HG03066 (cell line): ENCODE measurements at regions not wholly inside any gene's neighbourhood (a gene's known extent, or its start where the extent isn't known, plus 50 kb on each side); places are given as distances from the start of the nearest gene placed in this dataset.

Experiments used
- ATAC-seq: cut with Tn5 transposase; IDR thresholded peaks from one replicate; pipeline ENCODE4 v1.9.1; 2021; ENCODE audit warnings: low read depth; ENCODE audit not compliant: unreplicated experiment

DNA sequence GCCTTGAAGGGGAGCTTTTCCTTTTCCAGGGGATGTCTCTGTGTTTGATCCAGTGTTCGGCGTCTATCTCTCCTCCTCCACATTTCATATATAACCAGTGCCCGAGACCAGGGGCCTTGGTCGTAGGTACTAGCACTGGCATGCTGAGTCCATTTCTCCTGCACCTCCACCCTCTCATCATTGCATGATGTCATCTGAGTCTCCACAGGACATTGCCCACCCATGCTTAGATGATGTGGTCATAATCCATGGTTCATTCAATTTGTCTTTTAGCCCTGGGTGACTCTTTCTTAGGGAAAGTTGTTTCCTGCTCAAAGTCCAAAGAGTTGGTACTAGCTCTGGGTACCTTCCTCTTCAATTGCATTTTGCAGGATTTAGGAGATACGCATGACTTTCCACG, 328.1 kb downstream of the BCL11B start:
- ATAC-seq = no peak

DNA sequence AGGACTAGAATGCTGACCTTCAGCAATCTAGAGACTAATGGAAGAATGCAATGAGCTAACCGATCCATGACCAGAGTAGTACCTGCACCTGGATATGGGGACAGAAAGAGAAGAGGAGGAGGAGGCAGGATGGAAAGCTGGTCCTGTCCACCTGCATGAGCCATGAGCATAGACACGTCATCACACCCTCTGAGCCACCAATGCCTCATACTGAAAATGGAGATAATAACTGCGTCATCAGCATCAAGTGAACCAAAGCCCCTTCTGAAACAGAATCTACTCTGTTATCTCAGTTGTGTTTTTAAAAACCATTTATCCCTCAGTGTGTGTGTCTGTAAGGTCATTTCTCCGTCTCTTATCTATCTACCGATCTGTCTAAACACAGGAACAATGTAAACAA, 327.0 kb downstream of the BCL11B start:
- no peak for ATAC-seq

DNA sequence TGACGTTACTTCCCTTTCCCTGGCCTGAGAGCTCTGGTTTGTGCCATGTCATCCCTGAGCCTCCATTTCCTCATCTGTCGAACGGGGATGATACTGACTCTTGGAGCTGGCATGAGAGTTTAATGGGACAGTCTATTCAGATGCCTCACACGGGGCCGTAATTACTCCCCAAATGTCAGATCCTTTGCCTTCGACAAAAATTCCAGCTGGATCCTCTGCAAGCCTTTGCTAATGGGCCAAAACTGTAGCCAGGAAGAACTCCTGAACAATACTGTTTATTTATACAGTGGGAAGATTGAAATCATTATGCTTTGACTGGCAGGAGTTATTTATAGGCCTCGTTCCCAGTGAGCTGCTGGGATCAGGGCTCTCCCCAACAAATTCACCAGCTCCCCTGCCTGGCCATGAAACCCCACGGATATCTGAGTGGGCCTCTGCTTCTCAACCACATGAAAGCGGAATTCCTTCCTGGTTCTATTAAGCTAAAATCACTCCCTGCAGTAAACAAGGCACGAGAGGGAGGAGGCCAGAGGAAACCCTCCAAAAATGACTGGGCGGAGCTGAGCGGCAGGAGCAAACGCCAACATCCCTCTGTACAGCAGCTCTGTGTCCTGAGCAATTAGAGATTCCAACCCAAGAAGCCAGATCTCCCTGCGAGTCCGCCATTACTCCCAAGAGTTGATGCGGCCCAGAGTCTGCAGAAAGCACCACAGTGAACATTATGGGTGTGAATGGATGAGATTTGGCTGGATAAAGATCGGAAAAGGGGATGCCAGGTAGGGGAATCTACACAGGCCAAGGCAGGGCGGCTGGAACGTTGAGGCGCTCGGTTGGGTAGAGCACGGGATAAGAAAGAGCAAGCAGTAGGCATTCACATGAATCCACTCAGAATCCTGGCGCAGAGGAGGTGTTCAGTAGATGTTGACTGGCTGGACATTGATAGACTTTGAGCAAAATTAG, 326.1 kb downstream of the BCL11B start:
- no peak for ATAC-seq

DNA sequence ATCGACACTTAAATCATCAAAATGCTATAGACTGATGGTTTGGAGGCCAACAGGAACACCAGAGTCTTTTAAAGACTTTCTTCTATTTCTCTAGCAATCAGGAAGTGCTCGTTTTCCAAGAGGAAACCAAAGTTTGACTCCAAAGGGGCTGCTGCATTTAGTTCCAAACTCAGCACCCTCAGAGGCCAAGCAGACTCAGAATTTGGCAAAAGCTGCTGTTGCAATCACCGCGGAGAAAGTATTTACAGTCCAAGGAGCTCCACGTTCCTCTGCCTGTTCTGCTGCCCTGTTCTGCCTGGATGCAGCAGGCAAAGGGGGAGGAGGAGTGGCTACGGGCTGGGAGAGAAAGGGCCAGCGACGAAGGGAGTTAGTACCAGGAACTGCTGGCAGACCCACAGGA, 325.1 kb downstream of the BCL11B start:
- ATAC-seq = no peak

DNA sequence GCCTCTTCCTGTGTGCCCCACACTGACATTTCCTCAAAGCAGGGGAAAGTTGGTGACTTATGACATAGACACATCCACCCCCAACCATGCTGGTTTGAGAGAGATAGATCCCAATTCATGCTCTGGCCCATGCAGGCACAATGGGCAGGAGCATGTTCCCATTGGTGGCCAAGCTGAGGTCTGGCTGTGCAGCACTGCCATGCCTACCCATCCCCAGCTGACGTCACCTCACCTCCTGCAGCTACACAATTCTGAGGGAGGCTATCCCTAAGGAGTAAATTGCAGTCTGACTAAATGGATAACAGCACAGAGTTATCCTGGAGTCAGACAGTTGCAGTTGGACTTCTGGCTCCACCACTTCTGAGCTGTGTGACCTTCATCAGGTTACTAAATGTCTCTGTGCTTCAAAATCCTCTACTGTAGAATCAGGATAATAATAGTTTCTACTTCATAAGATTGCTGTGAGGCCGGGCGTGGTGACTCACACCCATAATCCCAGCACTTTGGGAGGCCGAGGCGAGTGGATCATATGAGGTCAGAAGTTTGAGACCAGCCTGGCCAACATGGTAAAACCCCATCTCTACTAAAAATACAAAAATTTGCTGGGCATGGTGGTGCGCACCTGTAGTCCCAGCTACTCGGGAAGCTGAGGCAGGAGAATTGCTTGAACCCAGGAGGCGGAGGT, 323.9 kb downstream of the BCL11B start:
- no peak for ATAC-seq

DNA sequence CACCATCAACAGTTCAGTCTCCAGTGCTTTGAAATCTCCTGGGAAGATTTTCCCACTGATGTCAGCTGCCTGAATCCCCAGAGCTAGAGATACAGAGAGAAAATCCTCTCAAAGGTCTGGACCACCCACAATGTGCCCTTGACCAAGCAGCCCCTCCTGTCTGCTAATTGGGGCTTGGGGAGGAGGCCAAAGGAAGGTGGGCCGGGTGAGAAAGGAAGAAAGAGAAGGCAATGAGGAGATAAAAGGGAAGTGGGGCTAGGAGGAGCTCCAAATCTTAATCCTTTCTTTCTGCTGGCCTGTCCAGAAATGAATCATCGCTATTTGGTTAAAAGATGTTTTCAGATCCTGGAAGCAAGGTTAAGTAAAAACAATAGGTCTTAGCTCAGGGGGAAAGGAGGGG, 322.9 kb downstream of the BCL11B start:
- ATAC-seq = no peak

DNA sequence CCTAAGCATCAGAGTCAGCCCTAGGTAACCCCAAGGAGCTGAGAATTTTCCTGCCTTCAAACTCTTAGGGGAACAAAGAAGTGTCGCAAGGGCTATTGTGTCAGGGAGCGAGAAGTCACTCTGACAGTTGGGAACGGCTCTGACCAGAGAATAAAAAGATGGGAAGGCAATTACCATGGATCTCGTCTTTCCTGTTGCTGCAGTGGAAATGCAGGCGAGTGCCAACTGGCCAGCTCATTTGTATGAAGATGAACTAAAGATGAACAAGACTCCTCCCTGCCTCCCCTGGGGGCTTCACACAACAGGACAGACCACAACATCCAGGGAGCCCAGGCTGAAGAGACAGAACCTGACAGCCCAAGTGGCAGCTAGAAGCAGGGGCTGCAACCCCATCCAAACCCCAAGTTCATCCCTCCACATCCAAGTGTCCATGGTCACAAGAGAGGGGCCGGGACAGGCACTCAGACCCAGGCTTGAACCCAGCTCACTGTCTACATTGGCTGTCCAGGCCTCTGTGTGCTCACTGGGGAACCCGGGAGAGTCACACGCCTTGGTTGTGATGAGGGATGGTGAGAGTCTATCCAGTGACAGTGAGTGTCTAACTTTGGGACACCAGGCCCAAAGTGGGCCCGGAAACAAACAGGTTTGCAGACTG, 322.4 kb downstream of the BCL11B start:
- no peak for ATAC-seq

DNA sequence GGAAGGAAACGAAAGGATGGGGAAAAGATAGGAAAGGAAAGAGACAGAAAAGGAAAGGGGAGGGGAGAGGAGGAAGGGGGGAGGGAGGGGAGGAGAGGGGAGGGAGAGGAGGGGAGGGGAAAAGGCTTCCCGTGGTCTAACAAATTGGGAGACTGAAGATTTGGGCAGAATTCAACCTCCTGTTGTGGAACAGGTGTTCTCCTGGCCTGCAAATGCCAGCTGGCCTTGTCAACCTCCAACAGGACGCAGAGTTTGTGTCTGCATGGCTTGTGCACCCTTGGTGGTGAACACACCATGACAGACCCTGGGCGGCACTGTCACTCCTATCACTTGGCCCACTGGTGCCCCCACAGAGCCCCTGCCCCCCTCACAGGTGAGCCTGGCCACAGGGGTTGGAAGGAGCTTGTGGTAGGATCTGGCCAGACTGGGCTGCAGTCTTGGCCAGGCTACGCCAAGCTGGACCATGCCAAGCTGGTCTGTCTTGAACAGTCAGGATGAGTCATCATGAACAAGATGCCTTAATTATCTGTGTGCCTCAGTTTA, 321.6 kb downstream of the BCL11B start:
- no peak for ATAC-seq

DNA sequence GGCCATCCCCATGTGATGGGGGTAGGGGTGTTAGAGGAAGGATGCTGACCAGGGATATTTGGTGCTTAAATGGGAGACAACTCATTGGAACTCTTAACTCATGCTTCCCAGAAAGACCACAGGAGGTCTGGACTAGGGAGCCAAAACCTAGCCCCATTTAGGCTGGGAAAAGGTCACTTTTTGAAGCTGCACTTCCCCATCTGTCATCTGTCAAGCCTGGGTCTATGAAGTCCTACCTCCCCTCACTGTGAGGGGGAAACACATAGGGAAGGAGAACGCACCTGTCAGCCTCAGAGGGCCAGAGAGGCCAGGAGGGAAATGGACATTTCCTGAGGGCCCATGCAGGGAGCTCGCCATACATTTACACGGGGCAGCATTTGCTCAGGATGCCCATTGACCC, 321.0 kb downstream of the BCL11B start:
- ATAC-seq = no peak

DNA sequence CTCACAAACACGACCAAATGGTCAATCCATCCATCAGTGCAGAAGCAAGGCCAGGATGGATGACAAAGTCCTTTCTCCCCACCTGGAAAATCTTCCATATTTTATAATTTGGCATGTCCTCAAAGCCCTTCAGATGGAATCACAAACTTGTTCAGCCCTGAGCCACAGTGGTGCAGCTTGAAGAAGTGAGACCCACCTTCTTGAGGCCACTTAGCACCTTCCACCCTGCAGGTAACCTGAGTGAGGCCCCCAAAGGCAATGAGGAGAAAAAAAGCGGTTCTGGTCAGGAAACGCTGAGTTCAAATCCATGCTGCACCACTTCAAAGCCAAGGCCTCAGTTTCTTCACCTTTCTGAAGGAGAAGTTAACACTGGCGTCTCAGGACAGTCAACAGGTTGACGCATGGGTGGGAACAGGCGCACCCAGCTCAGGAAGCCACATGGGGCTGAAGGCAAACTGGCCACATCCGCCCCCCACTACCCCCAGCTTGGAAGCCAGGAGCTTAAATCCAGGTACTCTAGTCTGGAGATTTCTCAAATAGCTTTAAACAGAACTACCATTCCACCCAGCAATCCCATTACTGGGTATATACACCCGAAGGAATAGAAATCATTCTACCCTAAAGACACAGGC, 320.4 kb downstream of the BCL11B start:
- ATAC-seq = no peak

DNA sequence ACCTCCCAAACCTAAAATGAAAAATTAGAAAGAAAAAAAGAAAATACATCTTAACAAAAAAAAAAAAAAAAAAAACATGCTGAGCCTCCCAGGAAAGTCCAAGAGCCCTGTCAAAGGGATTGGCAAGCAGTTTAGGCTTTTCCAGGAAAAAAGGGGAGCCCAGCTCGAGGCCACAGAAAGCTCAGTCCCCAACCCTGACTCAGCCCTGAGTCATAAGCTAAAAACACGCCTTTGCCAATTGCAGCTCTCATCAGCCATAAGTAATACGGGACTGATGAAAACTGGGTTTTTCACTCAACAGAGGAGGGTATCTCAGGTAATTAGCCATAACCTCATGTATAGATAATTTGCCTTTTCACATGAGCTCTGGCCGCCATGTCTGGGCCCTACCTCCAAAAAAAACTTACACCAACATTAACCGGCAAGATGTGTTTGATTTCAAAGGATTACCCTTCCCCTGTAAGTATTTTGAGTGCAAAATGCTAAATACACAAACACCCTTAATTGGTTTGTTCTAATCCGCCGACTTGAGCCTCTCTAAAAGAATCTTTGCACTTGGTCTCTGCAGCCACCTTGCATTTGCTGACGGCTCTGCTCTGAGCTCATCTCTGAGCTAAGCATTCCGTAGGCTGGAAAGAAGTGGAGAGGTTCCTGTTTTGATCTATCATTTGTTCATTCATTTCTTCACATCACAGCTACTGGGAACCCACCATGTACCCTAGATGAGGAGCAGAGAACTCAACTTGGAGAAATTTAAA, 319.2 kb downstream of the BCL11B start:
- ATAC-seq = no peak

DNA sequence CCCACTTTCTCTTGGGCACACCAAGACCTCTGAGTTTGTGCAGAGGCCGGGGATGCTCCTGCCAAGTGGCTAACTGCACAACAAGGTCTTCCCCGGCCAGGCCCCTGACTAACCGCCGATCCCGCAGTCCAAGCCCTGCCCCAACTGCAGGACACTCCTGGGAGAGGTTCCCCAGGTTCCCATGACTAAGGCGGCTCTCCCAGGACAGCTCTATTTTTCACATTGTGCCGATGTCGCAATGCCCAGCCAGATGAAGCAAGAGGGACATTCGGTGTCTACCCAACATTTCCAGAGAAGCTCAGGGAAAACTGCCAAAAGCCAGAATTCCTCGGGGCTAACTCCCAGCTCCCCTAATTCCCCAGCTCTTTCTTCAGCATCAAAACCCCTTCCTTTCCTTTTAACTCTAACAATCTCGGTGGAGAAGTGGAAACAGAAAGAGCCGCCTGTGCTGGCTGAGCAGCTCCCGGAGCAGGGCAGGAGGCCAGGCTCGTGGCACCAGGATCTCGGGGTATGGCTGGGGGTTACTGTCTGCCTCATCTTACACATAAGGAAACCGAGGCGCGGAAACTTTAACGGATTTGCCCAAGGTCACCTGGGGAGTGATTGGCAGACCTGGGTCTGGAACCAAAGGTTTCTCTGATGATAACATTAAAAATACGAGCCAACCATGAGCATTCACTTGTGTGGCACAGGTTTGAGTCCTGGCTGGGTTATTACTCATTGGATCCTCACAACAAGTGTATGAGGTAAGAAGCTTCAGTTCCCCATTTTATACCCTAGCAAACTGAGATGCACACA, 318.2 kb downstream of the BCL11B start:
- ATAC-seq = no peak

DNA sequence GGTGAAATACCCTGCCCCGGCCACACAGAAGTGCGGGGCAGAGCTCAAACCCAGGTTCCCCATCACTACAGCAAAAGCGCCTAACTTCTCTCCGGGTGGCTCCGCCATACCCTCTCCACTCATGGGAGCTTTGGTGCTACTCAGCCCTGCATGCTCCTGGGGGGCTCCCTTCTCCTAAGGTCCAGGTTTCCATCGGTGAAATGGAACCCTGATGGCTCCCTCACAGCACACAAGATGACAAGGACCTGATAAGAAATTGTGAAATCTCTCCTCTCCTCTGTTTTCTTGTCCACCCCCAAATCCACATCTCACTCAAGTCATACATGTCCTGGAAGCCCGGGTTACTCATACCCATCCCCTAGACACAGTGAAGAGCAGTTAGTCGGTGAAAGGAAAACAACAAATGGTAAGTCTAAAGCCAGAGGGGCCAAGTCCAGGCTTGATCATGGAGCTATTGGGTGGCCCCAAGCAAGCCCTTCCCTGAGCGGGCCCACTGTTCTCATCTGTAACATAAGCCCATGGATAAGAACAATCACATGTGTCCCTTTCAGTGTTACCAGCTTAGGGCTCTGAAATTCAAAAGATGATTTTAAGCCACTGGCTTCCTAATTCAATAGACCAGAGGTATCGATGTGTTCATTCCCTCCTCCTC, 317.5 kb downstream of the BCL11B start:
- ATAC-seq = no peak

DNA sequence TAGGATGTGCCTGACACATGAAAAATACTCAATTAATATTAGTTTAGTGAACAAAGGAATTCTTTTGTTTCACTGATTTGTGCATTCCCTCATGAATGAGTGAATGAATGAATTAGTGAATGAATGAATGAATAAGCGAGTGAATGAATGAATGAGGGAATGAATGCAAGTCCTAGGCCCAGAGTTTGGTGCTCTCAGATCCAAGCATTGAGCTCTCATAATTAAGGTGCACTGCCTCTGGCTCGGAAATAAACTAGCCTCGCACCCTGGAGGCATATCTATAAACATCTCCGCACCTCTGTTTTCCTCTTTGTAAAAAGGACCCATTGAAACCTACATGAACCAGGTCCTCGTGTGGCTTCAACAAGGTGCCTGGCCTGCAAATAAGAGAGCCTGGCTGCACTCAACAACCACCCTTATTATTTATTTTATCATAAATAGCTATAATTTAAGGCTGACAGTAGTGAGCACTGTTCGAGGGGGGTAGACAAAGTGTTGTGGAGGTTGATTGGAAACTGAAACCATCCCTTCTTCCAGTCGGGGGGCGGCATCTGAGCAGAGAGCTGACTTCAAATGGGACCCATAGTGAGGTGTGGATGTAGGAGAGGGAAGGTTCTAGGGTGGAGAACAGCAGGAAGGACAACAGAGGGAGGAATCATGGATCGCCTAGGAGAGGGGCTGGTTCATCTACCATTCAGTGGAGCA, 316.8 kb downstream of the BCL11B start:
- ATAC-seq = no peak

DNA sequence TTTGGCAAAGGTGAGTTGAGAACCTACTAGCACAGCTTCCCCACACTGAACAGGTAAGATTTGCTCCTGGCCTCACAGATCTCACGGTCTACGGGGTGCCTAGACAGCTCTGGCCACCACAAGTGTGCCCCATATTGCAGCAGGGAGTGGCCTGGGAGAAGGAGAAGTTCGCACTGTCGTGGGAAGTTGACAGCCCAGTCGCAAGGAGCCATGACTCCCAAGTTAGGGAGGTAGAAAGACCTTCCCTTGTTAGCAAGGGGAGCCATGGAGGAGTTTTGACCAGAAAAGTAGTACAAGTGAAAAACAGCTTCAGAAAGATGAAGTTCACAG, 316.3 kb downstream of the BCL11B start:
- no peak for ATAC-seq

DNA sequence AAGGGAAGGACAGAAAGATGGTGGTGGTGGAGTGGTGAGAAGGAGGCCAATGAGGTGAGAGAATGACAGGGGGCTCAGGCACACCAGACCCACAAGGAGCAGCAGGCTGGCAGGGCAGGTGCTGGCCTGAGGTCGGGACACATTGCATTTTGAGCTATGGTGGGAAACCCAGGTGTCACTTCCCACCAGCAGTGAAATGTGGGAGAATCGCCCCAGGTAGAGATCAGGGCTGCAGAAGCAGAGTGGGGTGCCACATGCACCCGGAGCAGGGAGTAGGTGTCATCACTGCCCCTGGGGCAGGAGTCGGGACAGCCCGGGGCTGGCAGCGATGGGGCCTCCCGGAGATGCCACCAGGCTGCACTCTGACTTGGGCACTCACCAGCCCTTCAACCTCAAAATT, 315.8 kb downstream of the BCL11B start:
- no peak for ATAC-seq

DNA sequence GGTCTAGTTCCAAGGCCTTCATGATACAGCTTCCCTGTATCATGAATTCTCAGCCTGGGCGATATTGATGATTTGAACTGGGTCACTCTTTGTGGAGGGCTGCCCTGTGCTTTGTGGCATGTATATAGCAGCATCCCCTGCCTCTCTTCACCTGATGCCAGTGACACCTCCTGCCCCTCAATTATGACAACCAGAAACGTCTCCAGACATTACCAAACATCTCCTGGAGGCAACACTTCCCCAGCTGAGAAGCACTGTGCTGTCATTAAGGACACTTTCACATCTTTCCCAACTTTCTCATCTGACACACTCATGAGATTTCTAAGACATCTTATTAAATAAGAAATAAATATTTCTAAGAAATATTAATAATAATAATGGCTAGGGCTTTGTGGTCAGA, 315.3 kb downstream of the BCL11B start:
- ATAC-seq = no peak
